ENCODE measurements at regions not wholly inside any gene's neighbourhood (a gene's known extent, or its start where the extent isn't known, plus 50 kb on each side); places are given as distances from the start of the nearest gene placed in this dataset.

DNA sequence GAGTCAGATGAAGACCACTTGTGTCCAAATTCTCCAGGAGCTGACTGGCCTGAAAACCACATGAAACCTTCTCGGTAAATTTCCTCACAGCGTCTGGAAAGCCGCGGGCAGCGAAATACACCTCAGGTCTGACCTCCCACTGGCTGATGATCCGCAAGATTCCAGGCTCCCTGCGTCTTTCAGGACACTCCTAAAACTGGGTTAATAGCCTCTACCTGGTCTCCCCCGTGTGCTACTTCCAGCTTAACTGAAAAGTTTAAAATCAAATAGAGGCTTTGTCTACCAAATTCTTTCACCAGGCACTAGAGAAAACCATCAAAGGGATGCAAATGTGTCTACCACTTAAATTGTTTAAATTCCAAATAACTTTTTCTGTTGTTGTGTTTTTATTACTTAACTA is 312.6 kb downstream of the DRD1 start:
- Histone ChIP-seq H3K9ac (ENCODE audit: low read length in 2 of 2) (no peak overlapping the region), H3K27me3 (ENCODE audit: control insufficient read depth in 1 of 2, insufficient read depth in 2 of 2, low read length in 2 of 2) (no peaks in the 10 kb centered on the region), H3K4me3 (ENCODE audit: low read length in 2 of 2) (no peak overlapping the region), H3K27ac (ENCODE audit: low read length) (no peak overlapping the region), H3K4me1 (ENCODE audit: control insufficient read depth, insufficient read depth, low read length) (peaks cover 2% of the 10 kb centered on the region), H3K36me3 (ENCODE audit: control insufficient read depth in 2 of 2, insufficient read depth in 2 of 2, low read length in 2 of 2) (no peaks in the 10 kb centered on the region), H3K9me3 (ENCODE audit: control insufficient read depth in 2 of 2, low read length in 2 of 2) (no peaks in the 10 kb centered on the region)

DNA sequence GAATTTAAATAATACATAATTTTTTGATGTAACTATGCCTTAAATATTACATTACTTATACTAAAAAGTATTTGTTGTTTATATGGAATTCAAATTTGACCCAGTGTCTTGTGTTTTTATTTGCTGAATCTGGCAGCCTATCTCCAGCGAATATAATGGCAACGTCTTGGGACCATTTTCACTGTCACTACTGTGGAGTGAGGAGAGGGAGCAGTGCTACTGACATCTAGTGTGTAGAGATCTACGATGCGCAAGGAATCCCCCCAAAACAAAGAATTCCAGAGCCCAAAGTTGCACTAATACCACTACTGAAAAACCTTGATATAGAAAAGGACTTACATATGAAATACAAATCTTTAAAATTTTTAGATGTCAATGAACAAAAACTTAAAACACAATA is 314.4 kb downstream of the DRD1 start:
- H3K36me3 ChIP-seq (ENCODE audit: control insufficient read depth in 2 of 2, insufficient read depth in 2 of 2, low read length in 2 of 2), result no peaks in the 10 kb centered on the region
- no peak overlapping the region for H3K27ac ChIP-seq (ENCODE audit: low read length)
- no peaks in the 10 kb centered on the region for H3K4me1 ChIP-seq (ENCODE audit: control insufficient read depth, insufficient read depth, low read length)
- no peaks in the 10 kb centered on the region for H3K9me3 ChIP-seq (ENCODE audit: control insufficient read depth in 2 of 2, low read length in 2 of 2)
- H3K27me3 ChIP-seq (ENCODE audit: control insufficient read depth in 1 of 2, insufficient read depth in 2 of 2, low read length in 2 of 2), result no peaks in the 10 kb centered on the region
- no peak overlapping the region for H3K9ac ChIP-seq (ENCODE audit: low read length in 2 of 2)
- H3K4me3 ChIP-seq (ENCODE audit: low read length in 2 of 2), result no peak overlapping the region

DNA sequence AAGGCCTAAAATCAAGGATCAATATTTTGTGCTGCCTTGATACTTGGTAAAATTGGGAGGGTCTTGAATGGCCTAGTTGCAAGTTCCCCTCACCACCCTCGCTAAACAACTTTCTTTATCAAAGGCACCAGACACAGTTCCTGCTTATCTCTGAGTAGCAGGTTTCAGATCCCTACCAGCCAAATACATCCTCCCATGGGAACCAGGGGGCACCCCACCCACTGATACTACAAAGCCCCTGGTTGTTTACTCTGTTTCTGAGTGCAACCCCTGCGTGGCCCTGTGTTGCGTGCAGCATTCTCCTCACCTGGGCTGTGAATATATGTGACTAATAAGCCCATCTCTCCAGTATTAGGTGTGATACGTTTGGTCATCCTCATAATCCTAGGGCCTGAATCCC is 314.9 kb downstream of the DRD1 start:
- Histone ChIP-seq H3K4me1 (ENCODE audit: control insufficient read depth, insufficient read depth, low read length) (no peaks in the 10 kb centered on the region), H3K36me3 (ENCODE audit: control insufficient read depth in 2 of 2, insufficient read depth in 2 of 2, low read length in 2 of 2) (no peaks in the 10 kb centered on the region), H3K4me3 (ENCODE audit: low read length in 2 of 2) (no peak overlapping the region), H3K9me3 (ENCODE audit: control insufficient read depth in 2 of 2, low read length in 2 of 2) (no peaks in the 10 kb centered on the region), H3K27me3 (ENCODE audit: control insufficient read depth in 1 of 2, insufficient read depth in 2 of 2, low read length in 2 of 2) (no peaks in the 10 kb centered on the region), H3K27ac (ENCODE audit: low read length) (no peak overlapping the region), H3K9ac (ENCODE audit: low read length in 2 of 2) (no peak overlapping the region)

DNA sequence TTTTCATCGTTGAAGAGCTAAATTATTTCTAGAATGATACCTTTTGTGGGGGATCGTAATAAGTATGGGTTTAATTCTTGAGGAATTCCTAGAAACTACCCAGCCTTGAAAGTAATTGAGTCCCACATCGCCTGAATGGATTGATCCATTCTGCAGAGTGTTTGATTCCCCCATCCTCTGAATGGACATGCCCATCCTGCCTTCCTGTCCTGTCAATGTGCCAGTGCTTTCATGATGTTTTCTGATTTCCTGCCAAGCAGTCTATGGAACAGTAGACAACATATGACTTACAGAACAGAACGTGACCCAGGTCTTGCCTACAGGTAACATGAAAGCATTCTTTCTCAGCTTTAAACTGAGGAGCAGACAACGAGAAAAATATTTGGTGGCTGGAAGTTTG is 319.2 kb downstream of the DRD1 start:
- Histone ChIP-seq H3K4me3 (ENCODE audit: low read length in 2 of 2) (no peak overlapping the region), H3K27me3 (ENCODE audit: control insufficient read depth in 1 of 2, insufficient read depth in 2 of 2, low read length in 2 of 2) (no peaks in the 10 kb centered on the region), H3K9me3 (ENCODE audit: control insufficient read depth in 2 of 2, low read length in 2 of 2) (no peaks in the 10 kb centered on the region), H3K9ac (ENCODE audit: low read length in 2 of 2) (no peak overlapping the region), H3K4me1 (ENCODE audit: control insufficient read depth, insufficient read depth, low read length) (no peaks in the 10 kb centered on the region), H3K27ac (ENCODE audit: low read length) (no peak overlapping the region), H3K36me3 (ENCODE audit: control insufficient read depth in 2 of 2, insufficient read depth in 2 of 2, low read length in 2 of 2) (no peaks in the 10 kb centered on the region)

DNA sequence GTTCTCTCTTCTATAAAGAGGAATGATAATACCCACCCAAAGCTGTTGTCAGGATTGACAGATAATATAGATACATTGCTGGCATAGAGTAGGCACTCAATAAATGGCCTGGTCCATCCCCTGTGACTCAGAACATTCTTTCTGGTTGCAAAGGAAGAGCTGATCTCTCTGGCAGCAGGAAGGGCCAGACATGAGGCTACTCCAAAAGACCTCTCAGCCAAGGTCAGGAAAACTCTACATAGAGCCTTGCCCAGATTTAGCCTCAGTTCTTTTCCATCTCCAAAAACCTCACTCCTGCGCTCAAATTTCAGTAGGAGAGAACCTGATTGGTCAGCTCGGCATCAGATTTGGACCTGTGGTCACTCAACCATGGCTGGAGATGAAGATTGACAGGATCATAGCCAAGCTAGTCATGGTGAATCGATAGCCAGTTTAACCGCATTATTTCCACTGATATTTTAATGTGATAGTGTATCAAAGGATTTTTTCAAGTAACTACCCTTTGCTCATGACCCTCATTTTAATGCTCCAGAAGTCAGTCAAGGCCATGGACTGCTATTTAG is 319.6 kb downstream of the DRD1 start:
- Histone ChIP-seq H3K36me3 (ENCODE audit: control insufficient read depth in 2 of 2, insufficient read depth in 2 of 2, low read length in 2 of 2) (no peaks in the 10 kb centered on the region), H3K27me3 (ENCODE audit: control insufficient read depth in 1 of 2, insufficient read depth in 2 of 2, low read length in 2 of 2) (no peaks in the 10 kb centered on the region), H3K4me3 (ENCODE audit: low read length in 2 of 2) (no peak overlapping the region), H3K9ac (ENCODE audit: low read length in 2 of 2) (no peak overlapping the region), H3K27ac (ENCODE audit: low read length) (no peak overlapping the region), H3K9me3 (ENCODE audit: control insufficient read depth in 2 of 2, low read length in 2 of 2) (no peaks in the 10 kb centered on the region), H3K4me1 (ENCODE audit: control insufficient read depth, insufficient read depth, low read length) (no peaks in the 10 kb centered on the region)

DNA sequence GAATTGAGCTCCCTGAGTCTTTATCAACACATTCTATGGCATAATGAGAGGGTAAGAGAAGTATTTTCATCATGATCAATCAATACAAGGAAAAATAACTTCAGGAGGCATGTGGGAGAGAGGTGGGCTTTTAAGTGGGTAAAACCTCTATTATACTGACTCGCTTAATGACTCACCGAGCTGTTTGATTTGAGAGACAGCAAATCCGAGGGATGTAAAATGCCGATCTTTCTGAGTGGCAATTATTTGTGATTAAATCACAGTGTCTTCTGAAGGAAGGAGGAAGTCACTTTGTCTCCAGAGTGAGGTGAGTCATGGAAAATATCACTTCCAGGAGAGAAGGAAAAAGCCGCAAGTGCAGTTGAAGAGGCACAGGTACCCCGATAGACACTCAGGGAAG is 320.4 kb downstream of the DRD1 start:
- Histone ChIP-seq H3K4me1 (ENCODE audit: control insufficient read depth, insufficient read depth, low read length) (no peaks in the 10 kb centered on the region), H3K27me3 (ENCODE audit: control insufficient read depth in 1 of 2, insufficient read depth in 2 of 2, low read length in 2 of 2) (no peaks in the 10 kb centered on the region), H3K4me3 (ENCODE audit: low read length in 2 of 2) (no peak overlapping the region), H3K27ac (ENCODE audit: low read length) (no peak overlapping the region), H3K36me3 (ENCODE audit: control insufficient read depth in 2 of 2, insufficient read depth in 2 of 2, low read length in 2 of 2) (no peaks in the 10 kb centered on the region), H3K9me3 (ENCODE audit: control insufficient read depth in 2 of 2, low read length in 2 of 2) (no peaks in the 10 kb centered on the region), H3K9ac (ENCODE audit: low read length in 2 of 2) (no peak overlapping the region)

DNA sequence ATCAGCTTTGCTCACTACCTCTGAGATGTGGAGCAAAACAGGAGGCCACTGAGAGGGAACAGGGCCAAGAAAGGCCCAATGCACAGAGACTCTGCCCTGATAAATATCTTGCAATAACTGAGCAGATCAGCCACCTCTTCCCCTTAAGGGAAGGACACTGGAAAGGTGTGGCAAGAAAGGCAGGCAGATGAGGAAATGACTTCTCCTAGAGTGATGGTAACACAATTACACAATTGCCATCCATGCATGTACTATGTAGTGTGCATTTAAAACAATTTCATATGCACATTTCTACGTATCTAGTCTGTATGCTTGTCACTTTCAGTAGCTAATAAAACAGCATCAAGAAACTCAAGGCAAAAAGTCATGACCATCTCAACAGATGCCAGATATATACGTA is 322.5 kb downstream of the DRD1 start:
- H3K36me3 ChIP-seq (ENCODE audit: control insufficient read depth in 2 of 2, insufficient read depth in 2 of 2, low read length in 2 of 2), result no peaks in the 10 kb centered on the region
- H3K27ac ChIP-seq (ENCODE audit: low read length), result no peak overlapping the region
- H3K9me3 ChIP-seq (ENCODE audit: control insufficient read depth in 2 of 2, low read length in 2 of 2), result no peaks in the 10 kb centered on the region
- H3K4me3 ChIP-seq (ENCODE audit: low read length in 2 of 2), result no peak overlapping the region
- H3K4me1 ChIP-seq (ENCODE audit: control insufficient read depth, insufficient read depth, low read length), result no peaks in the 10 kb centered on the region
- no peak overlapping the region for H3K9ac ChIP-seq (ENCODE audit: low read length in 2 of 2)
- peaks cover 0 to 3% of the 10 kb centered on the region in 2 donors for H3K27me3 ChIP-seq (ENCODE audit: control insufficient read depth in 1 of 2, insufficient read depth in 2 of 2, low read length in 2 of 2)

DNA sequence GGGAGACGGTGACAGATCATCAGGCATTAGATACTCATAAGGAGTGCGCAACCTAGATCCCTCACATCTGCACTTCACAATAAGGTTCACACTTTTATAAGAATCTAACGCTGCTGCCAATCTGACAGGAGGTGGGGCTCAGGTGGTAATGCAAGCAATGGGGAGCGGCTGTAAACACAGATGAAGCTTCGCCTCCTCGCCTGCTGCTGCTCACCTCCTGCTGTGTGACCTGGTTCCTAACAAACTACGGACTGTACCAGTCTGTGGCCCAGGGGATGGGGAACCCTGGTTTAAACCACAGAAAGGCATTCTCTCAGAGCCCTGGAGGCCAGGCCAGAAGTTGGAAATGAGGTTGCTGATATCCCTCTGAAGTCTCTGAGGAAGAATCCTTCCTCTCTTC is 323.6 kb downstream of the DRD1 start:
- Histone ChIP-seq H3K27me3 (ENCODE audit: control insufficient read depth in 1 of 2, insufficient read depth in 2 of 2, low read length in 2 of 2) (peaks cover 0 to 3% of the 10 kb centered on the region in 2 donors), H3K9me3 (ENCODE audit: control insufficient read depth in 2 of 2, low read length in 2 of 2) (no peaks in the 10 kb centered on the region), H3K36me3 (ENCODE audit: control insufficient read depth in 2 of 2, insufficient read depth in 2 of 2, low read length in 2 of 2) (no peaks in the 10 kb centered on the region)

DNA sequence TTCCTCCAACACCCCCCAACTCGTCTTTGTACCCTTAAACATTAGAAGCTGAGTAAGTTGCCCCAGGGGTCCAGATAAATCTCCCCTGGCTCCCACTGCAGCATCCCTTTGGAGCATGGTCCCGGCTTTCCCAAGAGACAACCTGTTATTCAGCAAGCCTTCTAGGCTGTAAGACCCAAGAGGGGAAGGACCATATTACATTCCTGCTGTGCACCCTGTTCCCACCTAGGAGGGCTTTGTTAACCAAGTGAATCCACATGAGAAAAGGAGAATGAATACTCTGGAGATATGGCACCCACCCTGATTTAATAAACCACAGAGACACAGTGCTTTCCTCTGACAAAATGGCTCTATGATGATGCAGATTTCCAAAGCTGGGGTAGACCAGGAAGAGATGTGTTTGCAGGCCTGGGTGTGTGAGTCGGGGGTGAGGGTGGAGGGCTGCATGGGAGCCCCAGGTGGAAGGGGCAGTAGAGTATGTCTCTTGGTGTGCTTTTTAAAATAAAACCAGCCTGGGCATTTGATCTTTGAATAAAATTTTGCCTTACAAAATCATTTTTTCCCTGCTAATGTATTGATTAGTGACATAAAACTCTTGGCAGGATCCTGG is 325.2 kb downstream of the DRD1 start:
- no peaks in the 10 kb centered on the region for H3K9me3 ChIP-seq (ENCODE audit: control insufficient read depth in 2 of 2, low read length in 2 of 2)

More for the DNA sequence above, 323.6 kb downstream of the DRD1 start:
- no peak overlapping the region for H3K4me3 ChIP-seq (ENCODE audit: low read length in 2 of 2)
- no peak overlapping the region for H3K9ac ChIP-seq (ENCODE audit: low read length in 2 of 2)
- H3K27ac ChIP-seq (ENCODE audit: low read length), result no peak overlapping the region
- no peaks in the 10 kb centered on the region for H3K4me1 ChIP-seq (ENCODE audit: control insufficient read depth, insufficient read depth, low read length)

DNA sequence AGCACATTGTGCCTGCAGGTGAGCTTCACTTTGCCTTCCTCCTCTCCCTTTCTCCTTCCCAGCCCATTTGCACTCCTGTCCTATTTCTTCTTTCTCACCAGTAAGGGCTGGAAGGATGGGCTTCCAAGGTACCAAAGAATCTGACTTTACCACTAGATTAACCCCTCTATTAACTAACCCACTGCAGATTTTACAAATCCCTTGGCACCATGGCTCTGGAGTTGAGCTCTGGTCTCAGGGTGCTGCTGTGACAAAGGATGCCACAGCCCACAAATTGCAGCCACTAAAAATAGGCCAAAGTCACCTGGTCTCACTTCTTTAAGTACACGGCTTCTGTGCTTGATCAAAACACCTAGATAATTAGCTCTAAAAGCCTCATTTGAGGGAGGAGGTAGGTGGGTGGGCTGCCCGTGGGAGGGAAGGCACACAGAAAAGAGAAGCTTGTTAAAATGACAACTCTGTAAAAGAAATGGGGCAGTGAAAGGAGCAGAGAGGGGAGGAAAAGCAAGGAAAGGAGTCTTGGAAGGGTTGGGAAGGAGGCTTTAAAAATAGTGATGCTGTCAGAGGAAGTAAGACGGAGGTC is 327.4 kb downstream of the DRD1 start:
- Histone ChIP-seq H3K4me1 (ENCODE audit: control insufficient read depth, insufficient read depth, low read length) (no peaks in the 10 kb centered on the region), H3K27ac (ENCODE audit: low read length) (no peak overlapping the region), H3K27me3 (ENCODE audit: control insufficient read depth in 1 of 2, insufficient read depth in 2 of 2, low read length in 2 of 2) (peaks cover 0 to 3% of the 10 kb centered on the region in 2 donors), H3K9ac (ENCODE audit: low read length in 2 of 2) (no peak overlapping the region), H3K9me3 (ENCODE audit: control insufficient read depth in 2 of 2, low read length in 2 of 2) (no peaks in the 10 kb centered on the region), H3K36me3 (ENCODE audit: control insufficient read depth in 2 of 2, insufficient read depth in 2 of 2, low read length in 2 of 2) (no peaks in the 10 kb centered on the region), H3K4me3 (ENCODE audit: low read length in 2 of 2) (no peak overlapping the region)

More for the DNA sequence above, 325.2 kb downstream of the DRD1 start:
- Histone ChIP-seq H3K4me1 (ENCODE audit: control insufficient read depth, insufficient read depth, low read length) (no peaks in the 10 kb centered on the region), H3K27ac (ENCODE audit: low read length) (no peak overlapping the region), H3K4me3 (ENCODE audit: low read length in 2 of 2) (no peak overlapping the region), H3K36me3 (ENCODE audit: control insufficient read depth in 2 of 2, insufficient read depth in 2 of 2, low read length in 2 of 2) (no peaks in the 10 kb centered on the region), H3K9ac (ENCODE audit: low read length in 2 of 2) (no peak overlapping the region), H3K27me3 (ENCODE audit: control insufficient read depth in 1 of 2, insufficient read depth in 2 of 2, low read length in 2 of 2) (peaks cover 0 to 3% of the 10 kb centered on the region in 2 donors)

DNA sequence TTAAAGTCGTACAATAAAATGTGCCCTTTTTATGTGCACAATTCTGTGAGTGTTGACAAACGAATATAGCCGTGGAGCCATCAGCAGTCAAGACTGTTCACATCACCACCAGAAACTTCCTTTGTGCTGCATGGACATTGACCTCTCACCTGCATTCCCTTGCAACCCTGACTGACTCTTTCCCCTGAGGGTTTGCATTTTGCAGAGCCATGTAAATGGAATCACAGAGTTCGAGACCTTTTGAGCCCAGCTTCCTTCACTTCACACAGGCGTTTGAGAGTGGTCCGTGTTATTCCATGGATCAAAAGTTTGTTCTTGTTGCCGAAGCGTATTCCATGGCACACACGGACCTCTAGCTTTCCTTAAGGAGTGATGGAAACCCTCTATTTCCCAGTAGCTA is 328.2 kb downstream of the DRD1 start:
- Histone ChIP-seq H3K36me3 (ENCODE audit: control insufficient read depth in 2 of 2, insufficient read depth in 2 of 2, low read length in 2 of 2) (no peaks in the 10 kb centered on the region), H3K27ac (ENCODE audit: low read length) (no peak overlapping the region)

More for the DNA sequence above, 328.2 kb downstream of the DRD1 start:
- peaks cover 0 to 3% of the 10 kb centered on the region in 2 donors for H3K27me3 ChIP-seq (ENCODE audit: control insufficient read depth in 1 of 2, insufficient read depth in 2 of 2, low read length in 2 of 2)
- no peaks in the 10 kb centered on the region for H3K4me1 ChIP-seq (ENCODE audit: control insufficient read depth, insufficient read depth, low read length)
- no peak overlapping the region for H3K4me3 ChIP-seq (ENCODE audit: low read length in 2 of 2)
- no peaks in the 10 kb centered on the region for H3K9me3 ChIP-seq (ENCODE audit: control insufficient read depth in 2 of 2, low read length in 2 of 2)
- H3K9ac ChIP-seq (ENCODE audit: low read length in 2 of 2), result no peak overlapping the region

Measured in stomach smooth muscle (tissue), 2 donors.